GM19239 (cell line): ENCODE measurements at regions not wholly inside any gene's neighbourhood (a gene's known extent, or its start where the extent isn't known, plus 50 kb on each side); places are given as distances from the start of the nearest gene placed in this dataset.
"Not testable (repeated sequence)": the region's sequence is repeated elsewhere in the genome, so short reads cannot be mapped to it uniquely, and the experiment has no call there.

Experiments used
- DNase-seq: peaks from one replicate; pipeline ENCODE4 v3.0.0; 2011; ENCODE audit warnings: low spot score; ENCODE audit not compliant: insufficient read length
- FAIRE-seq: peaks from 2 replicates; lab custom pipeline; 2011; peaks lifted over from hg19 to GRCh38; lab: Jason Lieb, UNC

DNA sequence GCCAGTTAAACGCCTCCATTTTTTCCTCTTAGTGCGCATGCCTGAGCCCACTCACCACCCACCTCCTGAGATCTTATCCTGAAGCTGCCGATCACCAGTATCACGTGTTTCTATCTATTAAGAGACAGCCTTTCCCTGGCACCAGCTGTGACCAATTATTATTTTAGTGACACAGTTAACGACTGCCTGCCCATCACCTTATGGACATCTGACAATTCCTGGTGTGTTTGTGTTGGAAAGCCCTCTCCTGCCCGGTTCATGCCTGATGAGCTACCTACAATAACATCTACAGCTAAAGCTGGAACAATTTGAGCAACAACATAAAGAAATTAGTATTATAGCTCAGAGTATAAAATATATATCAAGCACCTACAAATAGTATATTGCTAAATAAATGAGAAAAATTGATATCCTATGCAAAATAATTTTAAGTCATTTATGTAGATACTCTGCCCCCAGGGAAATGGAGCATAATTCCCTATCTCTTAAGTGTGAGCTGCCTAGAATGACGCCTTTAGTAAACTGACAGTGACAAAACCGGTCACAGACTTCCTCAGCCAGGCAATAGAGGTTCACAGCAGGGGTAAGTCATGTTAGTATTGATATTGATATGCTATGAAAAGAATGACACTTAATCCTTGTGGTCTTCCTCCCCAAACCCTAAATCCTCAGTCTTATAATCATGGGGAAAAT, 862.2 kb downstream of the TRAM1L1 start:
- DNase-seq, result no peak
- FAIRE-seq, result no peak

DNA sequence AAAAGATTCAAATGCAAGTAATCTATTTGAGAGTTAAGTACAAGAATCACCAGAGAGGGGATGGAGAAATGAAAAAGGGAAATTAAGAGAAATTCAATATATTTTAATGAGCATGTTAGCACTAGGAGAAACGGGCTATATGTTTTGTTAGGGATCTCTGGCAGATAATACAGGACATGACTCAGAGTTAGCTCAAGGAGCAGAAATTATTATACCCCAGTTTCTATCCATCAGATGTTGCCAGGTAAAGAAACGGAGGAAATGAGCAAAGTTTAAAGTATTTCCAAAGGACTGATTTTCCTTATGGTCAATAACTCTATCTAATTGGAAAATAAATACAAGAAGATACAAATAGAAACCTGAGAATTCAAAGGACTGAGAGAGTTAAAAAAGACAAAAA, 867.6 kb downstream of the TRAM1L1 start:
- FAIRE-seq (no peak), DNase-seq (no peak)

DNA sequence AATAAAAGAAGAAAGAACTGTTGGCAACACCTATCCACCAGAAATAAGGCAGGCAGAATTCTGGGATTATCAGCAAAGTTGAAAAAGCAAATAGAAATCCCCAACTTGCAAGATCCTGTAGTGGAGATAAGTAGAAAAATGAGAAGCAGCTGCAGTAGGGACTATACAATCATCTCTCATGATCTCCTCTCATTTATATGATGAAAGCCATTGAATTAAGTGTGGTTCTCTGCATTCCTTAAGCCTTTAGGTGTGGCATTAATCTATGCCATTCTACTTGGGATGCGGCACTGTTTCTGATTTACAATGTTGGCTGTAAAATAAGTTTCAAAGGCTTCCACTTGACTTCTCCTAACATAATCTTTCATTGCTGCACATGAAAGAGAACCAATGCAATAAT, 869.8 kb downstream of the TRAM1L1 start:
- no peak for DNase-seq
- FAIRE-seq, result no peak

DNA sequence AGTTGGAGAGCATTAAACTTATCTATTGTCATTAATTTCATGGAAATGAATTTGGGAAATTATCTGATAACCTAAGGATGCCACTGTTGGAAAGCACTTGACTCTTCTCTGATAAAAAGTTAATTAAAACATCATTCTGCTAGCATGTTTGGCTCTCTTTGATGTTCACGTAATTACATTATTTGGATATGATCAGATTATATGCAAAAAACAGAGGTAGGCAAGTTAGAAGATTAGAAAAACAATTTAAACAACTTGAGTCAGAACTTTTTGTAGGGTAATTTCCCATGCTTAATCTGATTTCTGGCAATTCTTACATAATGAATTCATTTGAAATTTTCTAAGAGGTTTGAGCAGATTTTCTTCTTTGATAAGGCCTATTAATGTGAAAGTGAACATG, 882.9 kb downstream of the TRAM1L1 start:
- FAIRE-seq (no peak), DNase-seq (no peak)

DNA sequence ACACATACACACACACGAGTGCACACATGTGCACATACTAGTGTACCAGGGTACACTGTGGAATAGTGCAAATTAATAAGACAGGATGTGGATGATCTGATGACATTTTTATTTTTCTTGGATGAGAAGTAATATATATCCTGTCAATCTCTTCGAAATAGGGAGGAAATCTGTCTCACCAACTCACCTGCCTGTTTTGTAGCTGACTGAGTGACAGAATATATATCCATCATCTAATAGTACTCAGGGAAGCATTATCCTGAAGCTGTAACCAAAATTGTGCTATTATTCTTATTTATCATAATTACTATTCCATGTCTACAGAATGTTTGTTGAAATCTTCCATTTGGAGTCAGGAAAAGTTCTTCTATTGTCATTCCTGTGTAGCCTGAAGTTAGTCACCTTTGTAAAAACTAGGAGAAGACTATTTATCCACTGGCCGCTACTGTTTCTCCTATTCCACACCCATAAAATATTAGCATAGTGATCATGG, 888.0 kb downstream of the TRAM1L1 start:
- no peak for DNase-seq
- no peak for FAIRE-seq

DNA sequence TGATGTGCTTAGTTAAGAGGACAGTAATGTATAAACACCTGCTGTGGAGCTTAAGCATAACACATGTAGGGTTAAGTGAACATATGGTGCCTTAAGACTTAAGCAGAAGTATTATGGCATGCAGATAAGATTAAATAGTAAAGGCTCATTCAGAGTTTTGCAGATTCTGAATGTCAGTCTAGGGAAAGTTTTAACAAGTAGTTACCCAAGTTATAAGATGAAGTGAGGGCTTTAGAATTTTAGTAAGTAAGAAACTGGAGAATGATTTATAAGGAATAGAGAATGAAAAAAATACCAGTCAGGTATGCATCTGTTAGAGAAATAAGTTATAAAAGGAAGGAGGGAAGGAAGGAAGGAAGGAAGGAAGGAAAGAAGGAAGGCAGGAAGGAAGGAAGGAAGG, 902.1 kb downstream of the TRAM1L1 start:
- DNase-seq (no peak), FAIRE-seq (no peak)

DNA sequence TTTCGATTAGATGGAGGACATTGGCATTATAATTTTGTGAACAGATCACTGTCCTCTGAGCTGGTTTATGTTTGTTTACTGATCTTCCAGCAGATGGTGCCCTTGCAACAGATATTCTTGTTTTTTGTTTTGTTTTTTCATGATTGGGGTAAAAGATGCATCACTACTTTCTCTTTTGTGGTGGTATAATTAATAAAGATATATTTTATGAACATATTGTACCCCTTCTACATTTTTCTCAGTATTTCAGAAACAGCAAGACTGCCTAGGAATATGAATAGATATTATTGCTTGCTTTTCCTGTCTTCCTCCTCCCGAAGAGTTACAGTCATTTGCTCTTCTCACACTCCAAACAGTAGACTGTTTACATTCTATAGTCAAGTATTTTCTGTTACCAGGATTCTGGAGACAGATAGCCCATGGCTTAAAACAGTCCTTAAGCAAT, 905.2 kb downstream of the TRAM1L1 start:
- DNase-seq, result no peak
- no peak for FAIRE-seq

DNA sequence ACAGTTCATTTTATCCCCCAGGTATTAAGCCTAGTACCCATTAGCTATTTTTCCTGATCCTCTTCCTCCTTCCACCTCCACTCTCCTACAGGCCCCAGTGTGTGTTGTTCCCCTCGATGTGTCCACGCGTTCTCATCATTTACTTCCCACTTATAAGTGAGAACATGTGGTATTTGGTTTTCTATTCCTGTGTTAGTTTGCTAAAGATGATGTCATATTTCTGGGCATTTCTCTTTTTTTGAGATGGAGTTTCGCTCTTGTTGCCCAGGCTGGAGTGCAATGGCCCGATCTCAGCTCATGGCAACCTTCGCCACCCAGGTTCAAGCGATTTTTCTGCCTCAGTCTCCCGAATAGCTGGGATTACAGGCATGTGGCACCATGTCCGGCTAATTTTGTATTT, 934.0 kb downstream of the TRAM1L1 start:
- FAIRE-seq, DNase-seq: not testable (repeated sequence)

DNA sequence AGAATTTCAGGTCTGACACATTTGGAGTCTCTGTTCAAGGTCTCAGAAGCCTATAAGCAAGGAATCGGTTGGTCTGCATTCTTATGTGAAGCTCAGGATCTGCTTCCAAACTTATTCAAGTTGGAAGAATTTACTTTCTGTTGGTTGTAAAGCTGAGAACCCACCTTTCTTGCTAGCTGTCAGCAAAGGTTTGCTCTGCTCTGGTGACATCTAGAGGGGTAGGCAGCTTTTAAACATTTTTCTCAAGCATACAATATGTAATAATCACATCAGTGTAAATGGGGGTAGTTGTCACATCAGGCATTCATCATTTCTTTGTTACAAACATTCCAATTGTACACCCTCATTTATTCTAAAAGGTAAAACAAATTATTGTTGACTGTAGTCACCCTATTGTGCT, 935.2 kb downstream of the TRAM1L1 start:
- FAIRE-seq (no peak), DNase-seq (no peak)

DNA sequence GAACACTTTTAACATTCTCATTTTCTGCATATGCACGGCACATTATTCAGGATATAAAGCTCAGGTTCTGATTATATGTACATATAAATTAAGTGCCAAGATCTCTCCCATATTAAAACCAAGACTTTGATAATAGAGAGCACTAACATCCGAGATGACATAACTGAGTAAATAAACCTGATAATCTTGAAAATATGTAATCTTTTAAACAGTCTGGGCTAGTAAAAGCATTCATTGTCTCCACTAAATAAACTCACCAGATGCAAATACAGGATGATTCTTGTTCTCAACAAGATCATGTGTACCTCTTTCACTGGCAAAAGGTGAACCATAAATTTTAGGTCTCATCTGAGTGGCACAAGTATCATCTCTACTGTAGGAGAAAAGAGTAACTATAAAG, 942.2 kb downstream of the TRAM1L1 start:
- no peak for DNase-seq
- FAIRE-seq, result no peak

DNA sequence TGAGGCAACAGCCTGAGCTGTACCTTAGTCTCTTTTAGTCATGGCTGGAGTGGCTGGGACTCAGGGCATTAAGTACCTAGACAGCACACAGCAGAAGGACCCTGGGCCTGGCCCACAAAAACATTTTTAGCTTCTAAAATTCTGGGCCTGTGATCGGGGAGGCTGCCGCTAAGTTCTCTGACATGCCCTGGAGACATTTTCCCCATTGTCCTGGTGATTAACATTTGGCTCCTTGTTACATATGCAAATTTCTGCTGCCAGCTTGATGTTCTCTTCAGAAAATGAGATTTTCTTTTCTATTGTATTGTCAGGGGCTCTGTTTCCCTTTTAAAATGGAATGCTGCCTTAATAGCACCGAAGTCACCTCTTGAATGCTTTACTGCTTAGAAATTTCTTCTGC, 952.4 kb downstream of the TRAM1L1 start:
- DNase-seq, result no peak
- no peak for FAIRE-seq

DNA sequence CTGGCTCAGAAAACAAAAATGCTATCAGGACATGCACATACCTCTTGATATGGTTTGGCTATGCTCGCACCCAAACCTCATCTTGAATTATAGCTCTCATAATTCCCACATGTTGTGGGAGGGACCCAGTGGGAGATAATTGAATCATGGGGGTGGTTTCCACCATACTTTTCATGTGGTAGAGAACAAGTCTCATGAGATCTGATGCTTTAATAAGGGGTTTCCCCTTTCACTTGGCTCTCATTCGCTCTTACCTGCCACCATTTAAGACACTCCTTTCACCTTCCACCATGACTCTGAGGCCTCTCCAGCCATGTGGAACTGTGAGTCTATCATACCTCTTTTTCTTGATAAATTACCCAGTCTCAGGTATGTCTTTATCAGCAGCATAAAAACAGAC, 958.6 kb downstream of the TRAM1L1 start:
- FAIRE-seq, result no peak
- DNase-seq, result no peak

DNA sequence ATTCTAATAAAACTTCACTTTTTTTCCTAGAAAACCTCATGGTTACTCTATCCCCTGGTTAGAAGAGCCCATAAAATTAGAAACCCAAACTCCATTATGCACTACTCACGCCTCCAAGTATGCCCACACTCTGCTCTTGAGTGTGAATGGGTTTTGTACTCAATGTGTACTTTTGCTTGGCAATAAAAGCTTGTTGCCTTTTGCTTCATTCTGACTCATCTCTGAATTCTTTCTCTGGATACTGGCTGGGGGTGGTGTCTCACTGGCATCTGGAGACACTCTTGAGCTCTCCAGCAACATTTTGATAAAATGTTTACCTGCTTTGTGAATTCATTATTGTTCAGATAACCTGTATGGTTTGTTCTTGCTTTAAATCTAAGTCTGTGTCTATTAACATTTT, 963.3 kb downstream of the TRAM1L1 start:
- FAIRE-seq (no peak), DNase-seq (no peak)

DNA sequence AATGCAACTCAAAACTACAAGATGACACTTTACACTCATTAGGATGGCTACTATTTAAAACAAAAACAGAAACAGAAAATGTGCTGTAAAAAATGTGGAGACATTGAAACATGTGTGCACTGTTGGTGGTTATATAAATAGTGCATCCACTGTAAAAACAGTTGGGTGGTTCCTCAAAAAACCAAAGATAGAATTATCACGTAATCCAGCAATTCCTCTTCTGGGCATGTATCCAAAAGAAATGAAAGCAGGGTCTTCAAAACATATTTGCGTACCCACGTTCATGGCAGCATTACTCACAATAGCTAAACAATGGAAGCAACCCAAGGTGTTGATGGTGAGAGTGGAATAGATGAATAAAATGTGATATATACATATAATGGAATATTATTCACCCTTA, 967.2 kb downstream of the TRAM1L1 start:
- no peak for DNase-seq
- no peak for FAIRE-seq

DNA sequence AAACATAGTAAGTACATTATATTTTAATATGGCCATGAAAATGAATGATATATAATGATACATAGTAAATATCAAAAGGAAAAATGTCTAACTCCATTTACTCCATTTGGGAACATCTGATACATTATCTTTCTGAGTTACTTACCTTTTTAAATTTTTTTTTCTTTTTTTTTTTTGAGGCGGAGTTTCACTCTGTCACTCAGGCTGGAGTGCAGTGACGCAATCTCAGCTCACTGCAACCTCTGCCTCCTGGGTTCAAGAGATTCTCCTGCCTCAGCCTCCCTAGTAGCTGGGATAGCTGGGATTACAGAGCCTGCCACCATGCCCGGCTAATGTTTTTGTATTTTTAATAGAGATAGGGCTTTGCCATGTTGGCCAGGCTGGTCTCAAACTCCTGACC, 972.5 kb downstream of the TRAM1L1 start:
- not testable (repeated sequence) for DNase-seq, FAIRE-seq

DNA sequence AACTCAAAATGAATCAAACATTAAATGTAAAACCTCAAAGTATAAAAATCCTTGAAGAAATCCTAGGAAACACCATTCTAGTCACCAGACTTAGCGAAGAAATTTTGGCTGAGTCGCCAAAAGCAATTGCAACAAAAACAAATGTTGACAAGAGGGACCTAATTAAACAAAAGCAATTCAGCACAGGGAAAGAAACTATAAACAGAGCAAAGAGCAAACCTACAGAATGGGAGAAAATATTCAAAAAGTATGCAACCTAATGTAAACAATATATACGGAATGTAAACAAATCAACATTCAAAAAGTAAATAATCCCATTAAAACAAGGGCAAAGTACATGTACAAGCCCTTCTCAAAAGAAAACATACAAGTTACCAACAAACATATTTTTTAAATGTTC, 974.7 kb downstream of the TRAM1L1 start:
- FAIRE-seq (no peak), DNase-seq (no peak)

DNA sequence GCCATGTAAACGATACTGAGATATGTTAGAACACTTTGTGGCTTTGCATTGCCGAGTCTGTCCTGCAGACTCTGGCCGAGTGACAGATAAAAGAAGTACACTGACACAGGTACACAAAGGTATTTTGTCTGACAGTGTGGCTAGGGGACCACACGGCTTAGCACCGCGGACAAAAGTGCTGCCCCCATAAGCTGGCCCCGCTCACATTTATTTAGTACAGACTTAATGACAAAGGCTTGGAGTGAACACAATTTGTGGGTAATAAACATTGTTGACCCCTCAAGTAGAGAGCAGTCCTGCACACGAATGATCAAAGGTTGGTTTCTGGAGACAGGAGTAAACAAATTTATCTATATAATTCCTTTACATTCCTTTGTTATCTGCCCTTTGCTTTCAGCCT, 976.8 kb downstream of the TRAM1L1 start:
- no peak for FAIRE-seq

DNA sequence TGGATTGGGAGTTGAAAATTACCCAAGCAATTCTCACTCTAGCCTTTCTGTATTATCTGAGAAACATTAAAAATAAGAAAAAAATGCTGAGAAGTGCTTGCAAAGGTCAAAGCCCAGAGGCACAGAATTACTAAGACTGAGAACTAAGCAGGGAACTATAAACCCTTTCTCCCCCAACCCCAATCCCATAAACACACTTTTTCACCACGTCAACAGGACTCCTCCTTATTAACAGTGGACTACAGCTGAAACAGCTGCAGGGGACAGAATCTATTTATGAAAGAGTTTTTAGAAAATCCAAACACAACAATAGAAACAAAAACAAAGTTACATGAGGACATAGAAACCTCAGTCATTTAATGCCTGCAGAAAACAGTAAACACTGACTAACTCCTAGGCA, 984.1 kb downstream of the TRAM1L1 start:
- FAIRE-seq, result no peak
- no peak for DNase-seq

More for the DNA sequence above, 976.8 kb downstream of the TRAM1L1 start:
- DNase-seq, result no peak

DNA sequence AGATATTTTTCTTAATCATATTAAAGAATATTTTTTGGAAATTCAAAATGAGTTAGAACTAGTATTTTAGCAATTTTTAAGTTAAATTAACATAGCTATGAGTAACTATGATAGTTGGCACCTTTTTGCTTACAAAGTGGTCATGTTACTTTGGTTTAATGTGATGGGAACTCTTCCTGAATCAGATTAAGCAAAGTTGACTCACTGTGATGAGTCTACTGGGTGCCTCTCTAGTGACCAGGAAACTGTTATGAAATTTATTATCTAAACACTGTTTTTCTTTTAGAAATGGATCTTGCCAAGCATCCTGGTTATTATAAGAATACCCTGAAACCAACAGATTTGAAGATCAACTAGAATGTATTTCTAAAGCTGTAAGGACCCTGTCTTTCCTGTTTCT, 985.8 kb downstream of the TRAM1L1 start:
- FAIRE-seq (no peak), DNase-seq (no peak)

DNA sequence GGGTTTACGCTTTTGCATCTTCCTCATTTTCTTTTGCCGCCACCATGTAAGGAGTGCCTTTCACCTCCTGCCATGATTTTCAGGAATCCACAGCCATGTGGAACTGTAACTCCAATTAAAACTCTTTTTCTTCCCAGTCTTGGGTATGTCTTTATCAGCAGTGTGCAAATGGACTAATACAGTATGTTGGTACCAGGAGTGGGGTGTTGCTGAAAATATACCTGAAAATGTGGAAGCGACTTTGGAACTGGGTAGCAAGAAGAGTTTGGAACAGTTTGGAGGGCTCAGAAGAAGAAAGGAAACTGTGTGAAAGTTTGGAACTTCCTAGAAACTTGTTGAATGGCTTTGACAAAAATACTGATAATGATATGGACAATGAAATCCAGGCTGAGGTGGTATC, 983.9 kb upstream of the NDST4 start:
- not testable (repeated sequence) for DNase-seq, FAIRE-seq

DNA sequence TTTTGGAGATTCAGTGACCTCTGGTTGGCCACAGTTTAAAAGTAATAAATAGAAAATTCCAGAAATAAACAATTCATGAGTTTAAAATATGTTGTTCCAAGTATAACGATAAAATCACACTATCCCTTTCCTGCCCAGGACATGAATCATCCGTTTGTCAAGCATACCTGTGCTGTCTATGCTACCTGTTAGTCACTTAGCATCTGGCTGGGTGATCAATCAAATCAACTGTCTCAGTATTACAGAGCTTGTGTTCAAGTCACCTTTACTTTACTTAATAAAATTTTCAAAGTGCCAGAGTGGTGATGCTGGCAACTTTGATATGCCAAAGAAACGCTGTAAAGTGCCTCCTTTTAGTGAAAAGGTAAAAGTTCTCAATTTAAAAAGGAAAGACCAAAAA, 979.5 kb upstream of the NDST4 start:
- DNase-seq, result no peak
- FAIRE-seq, result no peak

DNA sequence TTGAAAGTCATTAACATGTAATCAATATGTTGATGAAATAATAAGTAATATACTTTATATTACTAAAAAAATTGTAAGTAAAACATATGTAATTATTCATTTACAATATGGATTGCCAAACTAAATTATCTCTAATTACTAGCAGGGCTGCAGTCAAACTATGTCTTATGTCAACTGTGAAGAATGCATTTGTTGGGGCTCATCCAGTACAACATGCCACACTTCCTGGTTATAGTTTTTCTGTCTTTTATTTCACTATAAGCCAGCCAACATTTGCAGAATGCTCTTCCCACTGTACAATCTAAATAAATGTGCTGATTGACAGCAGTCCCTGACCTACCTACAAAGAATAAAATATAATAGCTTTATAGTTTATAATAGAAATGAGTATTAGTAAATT, 975.4 kb upstream of the NDST4 start:
- DNase-seq (no peak), FAIRE-seq (no peak)
